Stomach (tissue), 8 donors: ENCODE measurements at regions not wholly inside any gene's neighbourhood (a gene's known extent, or its start where the extent isn't known, plus 50 kb on each side); places are given as distances from the start of the nearest gene placed in this dataset.

Source experiments
- DNase-seq, 2 donors: peaks; one replicate each; pipeline versions ENCODE4 v3.0.0 to v3.0.0-alpha.2; 2013 to 2019
- H3K27ac ChIP-seq, 5 donors: fragments of 200-600 bp in 4 of 5; sonication (generic) in 4 of 5; one replicate each; pipeline ENCODE4 v1.5.1; 2013 to 2019; ENCODE audit warnings: mild to moderate bottlenecking in 1 of 5, moderate library complexity in 1 of 5
- H3K27me3 ChIP-seq, 3 donors: fragments of 200-600 bp; sonication (generic); one replicate each; pipeline ENCODE4 v1.5.1; 2017 to 2019; ENCODE audit warnings: mixed run types in 1 of 3
- H3K36me3 ChIP-seq, 4 donors: fragments of 200-600 bp; sonication (generic); 1 replicate in 3 of 4; 2 replicates in 1 of 4; pipeline ENCODE4 v1.5.1; 2016 to 2019
- H3K4me1 ChIP-seq, 4 donors: fragments of 200-600 bp; sonication (generic); one replicate each; pipeline ENCODE4 v1.5.1; 2016 to 2019
- H3K4me3 ChIP-seq, 4 donors: fragments of 200-600 bp; sonication (generic) in 3 of 4; one replicate each; pipeline ENCODE4 v1.5.1; 2016 to 2019; ENCODE audit warnings: mild to moderate bottlenecking in 1 of 4
- H3K9me3 ChIP-seq, 4 donors: fragments of 200-600 bp; sonication (generic); one replicate each; pipeline ENCODE4 v1.5.1; 2016 to 2019
- EP300 ChIP-seq: sonication (generic); formaldehyde crosslinking; IDR thresholded peaks from one replicate; pipeline ENCODE4 v1.6.1; 2017; ENCODE audit warnings: antibody characterized with exemption
- POLR2A ChIP-seq, 4 donors: fragments of 450-650 bp; IDR thresholded peaks; one replicate each; pipeline ENCODE4 v1.6.1; 2016; ENCODE audit warnings: antibody characterized with exemption in 4 of 4, control low read depth in 2 of 4, mild to moderate bottlenecking in 1 of 4, moderate library complexity in 1 of 4
- POLR2AphosphoS5 ChIP-seq, 3 donors: sonication (generic); formaldehyde crosslinking; IDR thresholded peaks; one replicate each; pipeline ENCODE4 v1.6.1; 2016; ENCODE audit warnings: antibody characterized with exemption in 3 of 3
- WGBS, 5 donors: extraction: QIAGEN DNeasy Blood & Tissue Kit in 3 of 5; methylation state at CpG; one replicate each; pipeline versions ENCODE4 v1.1.5 to v1.1.7; 2013 to 2018; 5-methylcytosine and 5-hydroxymethylcytosine counted together
- intact Hi-C: fragments of 100-400 bp; cut with DNase I; formaldehyde crosslinking; loops from one replicate; pipeline ENCODE4 v1.15.1; 2023; ENCODE audit warnings: low total_unique reads
- TF ChIP-seq, protein P1 (sequence below), 7 experiments: fragments of 450-650 bp in 4 of 7; fragments of 200-600 bp in 3 of 7; sonication (generic) in 3 of 7; IDR thresholded peaks; one replicate each; pipeline ENCODE4 v1.5.1; 2016 to 2019; ENCODE audit warnings: antibody characterized with exemption in 7 of 7, control low read depth in 2 of 7, mild to moderate bottlenecking in 1 of 7
- donor health status: healthy with polysubstance abuse.
- donor health status: Bipolar disorder and iron deficiency.
- donor health status: healthy.

DNA sequence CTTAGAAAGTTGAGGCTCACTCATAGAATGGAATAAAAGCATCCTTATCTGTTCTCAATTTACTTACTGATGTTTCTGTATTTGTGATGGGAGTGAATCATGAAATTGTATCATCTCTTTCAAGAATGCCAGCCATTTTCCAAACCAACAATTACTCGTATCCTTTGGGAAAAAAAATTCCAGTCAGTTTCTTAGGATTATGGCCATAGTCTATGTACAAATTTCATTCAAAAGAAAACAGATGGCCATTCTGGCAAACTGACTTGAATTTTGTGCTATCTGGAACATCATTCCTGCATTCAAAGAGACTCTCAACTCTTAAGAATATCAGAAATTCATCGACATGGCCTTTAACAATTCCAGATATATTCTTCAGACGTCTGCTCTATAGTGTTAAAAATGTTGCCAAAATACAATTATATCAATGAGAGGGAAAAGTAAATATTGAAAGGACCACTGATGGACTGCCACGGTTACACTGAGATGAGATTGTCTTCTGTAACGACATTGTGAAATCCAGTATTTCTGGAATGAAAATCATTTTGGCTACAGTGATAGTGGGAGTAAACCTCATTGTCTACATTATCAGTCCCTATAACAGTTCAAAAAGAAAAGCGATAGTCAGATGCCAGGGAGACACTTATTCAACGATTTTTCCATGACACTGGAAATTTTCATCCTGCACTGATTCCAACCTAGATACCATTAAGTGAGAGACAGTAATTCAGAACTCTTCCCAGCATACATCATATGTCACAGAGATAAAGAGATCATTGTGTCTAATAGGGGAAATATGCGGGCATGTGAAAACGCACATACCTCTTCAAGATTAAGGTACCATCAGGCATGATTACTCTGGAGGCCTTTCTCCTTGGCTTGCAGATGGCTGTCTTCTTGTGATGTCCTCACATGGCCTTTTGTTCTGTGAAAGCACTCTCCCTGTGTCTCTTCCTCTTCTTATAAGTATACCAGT lies 953.8 kb upstream of the ALCAM start:
- intact Hi-C loops = no loop called here
- Histone ChIP-seq H3K4me1 (no peaks in the 10 kb centered on the region), H3K36me3 (no peaks in the 10 kb centered on the region), H3K4me3 (no peak overlapping the region), H3K27me3 (no peaks in the 10 kb centered on the region), H3K9me3 (no peaks in the 10 kb centered on the region), H3K27ac (no peak overlapping the region)
- no peak for DNase-seq
- TF ChIP-seq, protein P1, sequence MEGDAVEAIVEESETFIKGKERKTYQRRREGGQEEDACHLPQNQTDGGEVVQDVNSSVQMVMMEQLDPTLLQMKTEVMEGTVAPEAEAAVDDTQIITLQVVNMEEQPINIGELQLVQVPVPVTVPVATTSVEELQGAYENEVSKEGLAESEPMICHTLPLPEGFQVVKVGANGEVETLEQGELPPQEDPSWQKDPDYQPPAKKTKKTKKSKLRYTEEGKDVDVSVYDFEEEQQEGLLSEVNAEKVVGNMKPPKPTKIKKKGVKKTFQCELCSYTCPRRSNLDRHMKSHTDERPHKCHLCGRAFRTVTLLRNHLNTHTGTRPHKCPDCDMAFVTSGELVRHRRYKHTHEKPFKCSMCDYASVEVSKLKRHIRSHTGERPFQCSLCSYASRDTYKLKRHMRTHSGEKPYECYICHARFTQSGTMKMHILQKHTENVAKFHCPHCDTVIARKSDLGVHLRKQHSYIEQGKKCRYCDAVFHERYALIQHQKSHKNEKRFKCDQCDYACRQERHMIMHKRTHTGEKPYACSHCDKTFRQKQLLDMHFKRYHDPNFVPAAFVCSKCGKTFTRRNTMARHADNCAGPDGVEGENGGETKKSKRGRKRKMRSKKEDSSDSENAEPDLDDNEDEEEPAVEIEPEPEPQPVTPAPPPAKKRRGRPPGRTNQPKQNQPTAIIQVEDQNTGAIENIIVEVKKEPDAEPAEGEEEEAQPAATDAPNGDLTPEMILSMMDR (IDR thresholded peaks at IDR 0.05) = no peak
- TF ChIP-seq POLR2A (IDR thresholded peaks at IDR 0.05) (no peak), EP300 (no peak), POLR2AphosphoS5 (IDR thresholded peaks at IDR 0.05) (no peak)
- 77 to 83% (median 80%) methylated on average over 9 of the region's 9 CpGs for WGBS, 5 donors

DNA sequence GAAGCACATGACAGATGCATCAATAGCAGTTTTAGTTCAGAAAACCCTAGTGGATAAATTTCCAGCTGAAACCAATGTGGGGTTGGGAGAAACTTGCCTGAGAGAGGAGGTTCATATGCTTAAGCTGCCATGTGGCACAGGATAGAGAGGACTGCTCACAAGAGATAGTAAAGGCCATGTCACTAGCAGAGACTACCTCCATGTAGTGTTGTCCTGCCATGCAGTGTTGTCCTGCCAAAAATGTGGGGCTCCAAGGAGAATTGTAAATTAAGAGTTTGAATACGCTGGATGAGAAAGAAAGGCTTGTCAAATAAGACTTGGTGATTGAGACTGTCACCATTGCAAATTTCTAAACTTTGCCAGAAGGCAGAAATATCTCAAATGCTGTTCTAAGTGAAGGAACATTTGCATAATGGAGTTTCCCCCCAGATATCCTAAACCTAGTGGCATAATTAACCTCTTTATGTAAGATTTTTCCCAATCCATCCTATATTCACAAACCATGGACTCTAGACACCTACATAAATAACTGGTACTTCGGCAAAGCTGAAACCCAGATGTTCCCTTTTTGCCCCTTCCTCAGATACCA lies 938.3 kb upstream of the ALCAM start:
- Histone ChIP-seq H3K9me3 (no peaks in the 10 kb centered on the region), H3K4me1 (no peaks in the 10 kb centered on the region), H3K4me3 (no peak overlapping the region), H3K27me3 (no peaks in the 10 kb centered on the region), H3K36me3 (no peaks in the 10 kb centered on the region), H3K27ac (no peak overlapping the region)
- intact Hi-C loops = no loop called here
- TF ChIP-seq POLR2A (IDR thresholded peaks at IDR 0.05) = no peak
- no peak for TF ChIP-seq EP300
- TF ChIP-seq POLR2AphosphoS5 (IDR thresholded peaks at IDR 0.05) = no peak
- TF ChIP-seq, protein P1 (IDR thresholded peaks at IDR 0.05) = no peak
- DNase-seq = no peak
- 76 to 82% (median 77%) methylated on average over 2 of the region's 2 CpGs for WGBS, 5 donors

DNA sequence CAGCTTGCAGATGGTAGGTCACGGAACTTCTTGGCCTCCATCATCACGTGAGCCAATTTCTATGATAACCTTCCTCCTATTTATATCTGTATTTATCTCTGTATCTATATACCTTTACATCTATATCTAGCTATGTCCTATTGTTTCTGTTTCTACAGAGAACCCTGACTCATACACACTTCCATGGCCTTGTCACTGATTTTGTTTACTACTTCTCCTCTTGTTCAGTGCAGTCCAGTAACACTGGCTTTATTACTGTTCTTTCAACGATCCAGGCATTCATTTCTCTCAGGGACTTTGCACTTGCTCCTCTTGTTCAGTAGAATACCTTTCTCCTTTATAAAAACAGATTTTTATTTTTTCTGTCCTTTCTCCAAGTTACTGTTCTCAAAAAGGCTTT lies 937.0 kb upstream of the ALCAM start:
- Histone ChIP-seq H3K9me3 (no peaks in the 10 kb centered on the region), H3K27me3 (no peaks in the 10 kb centered on the region), H3K36me3 (no peaks in the 10 kb centered on the region), H3K27ac (no peak overlapping the region), H3K4me3 (no peak overlapping the region), H3K4me1 (no peaks in the 10 kb centered on the region)
- DNase-seq = no peak
- intact Hi-C loops = no loop called here
- 68 to 79% (median 73%) methylated on average over 3 of the region's 3 CpGs for WGBS, 5 donors
- TF ChIP-seq EP300 (no peak), POLR2AphosphoS5 (IDR thresholded peaks at IDR 0.05) (no peak), POLR2A (IDR thresholded peaks at IDR 0.05) (no peak)
- TF ChIP-seq, protein P1 (IDR thresholded peaks at IDR 0.05) = no peak

DNA sequence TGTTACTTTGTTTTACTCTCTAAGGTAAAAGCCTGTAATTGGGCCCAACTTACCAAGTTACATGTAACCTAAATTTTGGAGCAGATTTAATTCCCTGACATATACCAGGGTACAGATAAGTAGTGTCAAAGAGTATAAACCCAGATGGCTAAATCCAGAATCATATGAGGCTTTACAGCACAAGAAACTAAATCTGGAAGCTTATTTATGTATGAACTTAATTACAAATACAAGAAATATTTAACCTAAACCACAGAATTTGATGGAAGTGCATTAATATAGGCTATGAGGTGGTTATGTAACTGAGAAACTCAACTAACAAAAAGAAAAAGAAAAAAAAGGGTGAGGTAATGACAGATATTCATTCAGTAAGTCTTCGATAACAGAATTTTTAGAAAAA lies 930.2 kb upstream of the ALCAM start:
- no peak overlapping the region for H3K4me3 ChIP-seq
- intact Hi-C loops = no loop called here
- no peak overlapping the region for H3K27ac ChIP-seq
- no peaks in the 10 kb centered on the region for H3K9me3 ChIP-seq
- no peaks in the 10 kb centered on the region for H3K36me3 ChIP-seq
- no peak for DNase-seq
- 89 to 94% (median 90%) methylated on average over 1 of the region's 1 CpG for WGBS, 5 donors
- H3K4me1 ChIP-seq = peaks cover 0 to 9% (median 4%) of the 10 kb centered on the region in 4 donors
- H3K27me3 ChIP-seq = no peaks in the 10 kb centered on the region
- TF ChIP-seq POLR2A (IDR thresholded peaks at IDR 0.05) (no peak), POLR2AphosphoS5 (IDR thresholded peaks at IDR 0.05) (no peak), EP300 (no peak)
- TF ChIP-seq, protein P1 (IDR thresholded peaks at IDR 0.05) = no peak
